ENCODE measurements at regions not wholly inside any gene's neighbourhood (a gene's known extent, or its start where the extent isn't known, plus 50 kb on each side); places are given as distances from the start of the nearest gene placed in this dataset.

DNA sequence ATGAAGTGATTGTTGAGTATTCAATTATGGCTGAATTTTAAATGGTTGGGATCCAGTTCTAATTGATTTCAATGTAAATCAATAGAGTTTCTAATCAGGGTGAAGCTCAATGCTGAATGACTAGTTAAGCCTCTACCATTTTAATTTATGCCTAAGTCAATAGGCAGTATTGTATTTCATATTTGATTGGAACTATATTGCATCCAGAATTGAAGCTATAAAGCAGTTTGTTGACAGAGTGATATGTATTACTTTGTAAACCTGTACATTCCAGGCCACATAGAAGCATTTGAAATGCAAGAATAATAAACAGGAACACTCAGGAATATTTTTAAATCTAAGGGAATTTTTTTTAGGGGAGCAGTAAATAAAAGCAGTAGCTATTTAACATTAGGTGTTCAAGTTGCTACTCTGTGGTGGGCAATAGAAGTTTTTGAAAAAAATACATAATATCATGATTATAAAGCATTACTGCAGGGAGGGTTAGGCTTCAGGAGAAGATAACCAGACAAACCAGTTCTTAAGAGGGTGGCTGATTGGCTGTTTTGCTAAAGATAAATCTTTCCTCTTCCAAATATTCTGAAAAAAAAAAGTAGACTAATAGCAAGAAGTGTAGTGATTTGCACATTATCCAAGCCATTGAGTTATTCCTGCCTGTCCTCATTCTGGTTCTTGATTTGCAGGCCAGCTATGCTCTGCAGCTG is 492.0 kb upstream of the MEF2C start:
- TF ChIP-seq, protein P1, sequence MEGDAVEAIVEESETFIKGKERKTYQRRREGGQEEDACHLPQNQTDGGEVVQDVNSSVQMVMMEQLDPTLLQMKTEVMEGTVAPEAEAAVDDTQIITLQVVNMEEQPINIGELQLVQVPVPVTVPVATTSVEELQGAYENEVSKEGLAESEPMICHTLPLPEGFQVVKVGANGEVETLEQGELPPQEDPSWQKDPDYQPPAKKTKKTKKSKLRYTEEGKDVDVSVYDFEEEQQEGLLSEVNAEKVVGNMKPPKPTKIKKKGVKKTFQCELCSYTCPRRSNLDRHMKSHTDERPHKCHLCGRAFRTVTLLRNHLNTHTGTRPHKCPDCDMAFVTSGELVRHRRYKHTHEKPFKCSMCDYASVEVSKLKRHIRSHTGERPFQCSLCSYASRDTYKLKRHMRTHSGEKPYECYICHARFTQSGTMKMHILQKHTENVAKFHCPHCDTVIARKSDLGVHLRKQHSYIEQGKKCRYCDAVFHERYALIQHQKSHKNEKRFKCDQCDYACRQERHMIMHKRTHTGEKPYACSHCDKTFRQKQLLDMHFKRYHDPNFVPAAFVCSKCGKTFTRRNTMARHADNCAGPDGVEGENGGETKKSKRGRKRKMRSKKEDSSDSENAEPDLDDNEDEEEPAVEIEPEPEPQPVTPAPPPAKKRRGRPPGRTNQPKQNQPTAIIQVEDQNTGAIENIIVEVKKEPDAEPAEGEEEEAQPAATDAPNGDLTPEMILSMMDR (IDR thresholded peaks at IDR 0.05; ENCODE audit: poor library complexity, severe bottlenecking) = no peak
- TF ChIP-seq TAF1 (IDR thresholded peaks at IDR 0.05; ENCODE audit: low read depth) (no peak), EZH2 (IDR thresholded peaks at IDR 0.05; ENCODE audit: borderline replicate concordance, insufficient read depth, low read length, poor library complexity, severe bottlenecking) (no peak), POLR2AphosphoS5 (IDR thresholded peaks at IDR 0.05) (no peak), REST (IDR thresholded peaks at IDR 0.05; ENCODE audit: borderline replicate concordance) (no peak), SMC3 (conservative IDR thresholded peaks at IDR 0.05; ENCODE audit: poor library complexity) (no peak), EP300 (conservative IDR thresholded peaks at IDR 0.05; ENCODE audit: poor library complexity, severe bottlenecking) (no peak)

Data from neural cell (in vitro differentiated cells).